GM12878 (cell line): ENCODE measurements at regions not wholly inside any gene's neighbourhood (a gene's known extent, or its start where the extent isn't known, plus 50 kb on each side); places are given as distances from the start of the nearest gene placed in this dataset.

ENCODE experiments used
- ATAC-seq: fragments of 200-7000 bp; cut with Tn5 transposase; 3 replicates; pipeline ENCODE4 v1.9.1; 2020; ENCODE audit warnings: mild to moderate bottlenecking, moderate library complexity
- BruUV-seq: library from RNA; stranded (reverse); fragments of 400-500 nt; replicated peaks from 2 replicates; lab custom pipeline; 2021; lab: Mats Ljungman, UMichigan
- CTCF ChIA-PET: fragments of 300-600 bp; sonication (Branson Sonifier 250); formaldehyde crosslinking; extraction: SDS; loops from one replicate; lab custom pipeline; 2021; ENCODE audit warnings: inconsistent platforms; lab: Yijun Ruan, JAX
- POLR2A ChIA-PET: fragments of 350-600 bp; formaldehyde crosslinking; extraction: SDS; loops from one replicate; lab custom pipeline; 2021; ENCODE audit warnings: inconsistent platforms; lab: Charles Lee
- RAD21 ChIA-PET: fragments of 300-600 bp; sonication (Branson Sonifier 250); formaldehyde crosslinking; loops from one replicate; lab custom pipeline; 2023; ENCODE audit warnings: antibody characterized with exemption; ENCODE audit not compliant: unreplicated experiment; lab: Charles Lee
- SMC1A ChIA-PET: fragments of 300-600 bp; sonication (Branson Sonifier 250); formaldehyde crosslinking; loops from one replicate; lab custom pipeline; 2023; ENCODE audit not compliant: unreplicated experiment, uncharacterized antibody; lab: Charles Lee
- DNase-seq: peaks from one replicate; pipeline ENCODE4 v3.0.0-alpha.2; 2011; ENCODE audit warnings: low read depth, low spot score
- FAIRE-seq: peaks from 3 replicates; lab custom pipeline; 2011; peaks lifted over from hg19 to GRCh38; lab: Jason Lieb, UNC
- H2AFZ ChIP-seq: 2 replicates; pipeline ENCODE4 v1.6.0; 2011; ENCODE audit warnings: low read depth, low read length, control low read depth; ENCODE audit not compliant: control insufficient read depth
- H3K27ac ChIP-seq: 2 replicates; pipeline ENCODE4 v1.5.1; 2011; ENCODE audit warnings: control low read depth; ENCODE audit not compliant: control insufficient read depth, insufficient read depth
- H3K27me3 ChIP-seq, 2 experiments: replicated peaks in 1 of 2; 2 replicates each; pipeline versions ENCODE4 v1.6.0 to v1.6.1; 2011; ENCODE audit warnings: low read length in 1 of 2; ENCODE audit not compliant: control insufficient read depth in 2 of 2, insufficient read depth in 2 of 2
- H3K36me3 ChIP-seq, 2 experiments: 2 replicates each; pipeline ENCODE4 v1.5.1; 2011; ENCODE audit warnings: low read length in 1 of 2; ENCODE audit not compliant: control insufficient read depth in 2 of 2, insufficient read depth in 2 of 2
- H3K4me1 ChIP-seq: 2 replicates; pipeline ENCODE4 v1.6.1; 2011; ENCODE audit warnings: mild to moderate bottlenecking, low read length, moderate library complexity, mixed read lengths; ENCODE audit not compliant: control insufficient read depth, insufficient read depth
- H3K4me2 ChIP-seq: 2 replicates; pipeline ENCODE4 v1.6.0; 2011; ENCODE audit warnings: control low read depth; ENCODE audit not compliant: control insufficient read depth, insufficient read depth
- H3K4me3 ChIP-seq: fragments of 200-600 bp; sonication (generic); 2 replicates; pipeline ENCODE4 v1.5.1; 2016
- H3K79me2 ChIP-seq: 2 replicates; pipeline ENCODE4 v1.6.0; 2011; ENCODE audit warnings: low read length; ENCODE audit not compliant: control insufficient read depth, insufficient read depth
- H3K9ac ChIP-seq: 2 replicates; pipeline ENCODE4 v1.8.0; 2011; ENCODE audit warnings: low read length, control low read depth, mixed read lengths; ENCODE audit not compliant: control insufficient read depth, insufficient read depth
- H3K9me3 ChIP-seq: replicated peaks from 3 replicates; pipeline ENCODE4 v1.5.1; 2011; ENCODE audit warnings: mild to moderate bottlenecking, low read length; ENCODE audit not compliant: control insufficient read depth, insufficient read depth
- H4K20me1 ChIP-seq: 2 replicates; pipeline ENCODE4 v1.6.0; 2011; ENCODE audit not compliant: control insufficient read depth, insufficient read depth
- BCL11A ChIP-seq: IDR thresholded peaks from 2 replicates; pipeline ENCODE4 v1.6.1; 2011; ENCODE audit warnings: low read depth, low read length
- BMI1 ChIP-seq: fragments of 450-650 bp; IDR thresholded peaks from 2 replicates; pipeline ENCODE4 v1.6.1; 2016; ENCODE audit warnings: mild to moderate bottlenecking, moderate library complexity, borderline replicate concordance
- EP300 ChIP-seq, 2 experiments: fragments of 150-350 bp in 1 of 2; IDR thresholded peaks; 2 replicates each; pipeline ENCODE4 v1.6.1; 2011 to 2012; ENCODE audit warnings: low read depth in 2 of 2, low read length in 2 of 2, borderline replicate concordance in 1 of 2, improper control_type of control experiment in 1 of 2, inconsistent platforms in 1 of 2; ENCODE audit not compliant: control insufficient read depth in 1 of 2
- EZH2 ChIP-seq: IDR thresholded peaks from 2 replicates; pipeline ENCODE4 v1.6.1; 2012; ENCODE audit warnings: low read depth, mild to moderate bottlenecking, control low read depth, inconsistent platforms, low read length, borderline replicate concordance; ENCODE audit not compliant: control insufficient read depth
- FOXK2 ChIP-seq: fragments of 450-650 bp; IDR thresholded peaks from 2 replicates; pipeline ENCODE4 v1.6.1; 2017; ENCODE audit warnings: mild to moderate bottlenecking, moderate library complexity
- IKZF1 ChIP-seq: fragments of 450-650 bp; conservative IDR thresholded peaks from 2 replicates; pipeline ENCODE4 v1.6.1; 2017; ENCODE audit warnings: antibody characterized with exemption, mild to moderate bottlenecking
- JUNB ChIP-seq: IDR thresholded peaks from 2 replicates; pipeline ENCODE4 v1.6.1; 2016; ENCODE audit warnings: antibody characterized with exemption, mild to moderate bottlenecking
- NFXL1 ChIP-seq: fragments of 450-650 bp; IDR thresholded peaks from 2 replicates; pipeline ENCODE4 v1.6.1; 2017; ENCODE audit warnings: antibody characterized with exemption, mild to moderate bottlenecking, borderline replicate concordance
- NFYA ChIP-seq: IDR thresholded peaks from 2 replicates; pipeline ENCODE4 v1.6.1; 2011; ENCODE audit warnings: low read depth, mild to moderate bottlenecking, low read length, improper control_type of control experiment, borderline replicate concordance
- NR2C1 ChIP-seq: fragments of 450-650 bp; IDR thresholded peaks from 2 replicates; pipeline ENCODE4 v1.6.1; 2017; ENCODE audit warnings: antibody characterized with exemption, mild to moderate bottlenecking, moderate library complexity
- NR2C2 ChIP-seq: IDR thresholded peaks from 2 replicates; pipeline ENCODE4 v1.6.1; 2011; ENCODE audit warnings: borderline replicate concordance, low read depth; ENCODE audit not compliant: control insufficient read depth, insufficient read length
- PKNOX1 ChIP-seq: fragments of 450-650 bp; IDR thresholded peaks from 2 replicates; pipeline ENCODE4 v1.6.1; 2016; ENCODE audit warnings: mild to moderate bottlenecking
- SPI1 ChIP-seq: IDR thresholded peaks from 2 replicates; pipeline ENCODE4 v1.6.1; 2011; ENCODE audit warnings: low read depth, mild to moderate bottlenecking, low read length, moderate library complexity, borderline replicate concordance; ENCODE audit not compliant: insufficient read depth
- ZBTB40 ChIP-seq: fragments of 450-650 bp; IDR thresholded peaks from 2 replicates; pipeline ENCODE4 v1.6.1; 2016; ENCODE audit warnings: mild to moderate bottlenecking, moderate library complexity, borderline replicate concordance
- WGBS: methylation state at CpG from one replicate; pipeline ENCODE4 v1.1.6; 2016; ENCODE audit warnings: low lambda C conversion rate; ENCODE audit not compliant: insufficient replicate concordance, insufficient coverage; ENCODE audit errors: missing lambda C conversion rate; 5-methylcytosine and 5-hydroxymethylcytosine counted together
- in situ Hi-C: fragments of 300-500 bp; cut with MboI; formaldehyde crosslinking; loops from 9 replicates; pipeline ENCODE4 v1.14.3; 2018; ENCODE audit warnings: mixed read lengths
- intact Hi-C: fragments of 100-400 bp; cut with micrococcal nuclease; formaldehyde crosslinking; loops from one replicate; pipeline ENCODE4 v1.14.2; 2022; ENCODE audit not compliant: unreplicated experiment

- H3K79me2 ChIP-seq, result no peaks in the 10 kb centered on the region
- no peaks in the 10 kb centered on the region for H4K20me1 ChIP-seq
- H3K27me3 ChIP-seq, result no peaks in the 10 kb centered on the region
- no peak overlapping the region for H3K27ac ChIP-seq
- no peak for TF ChIP-seq EP300 (IDR thresholded peaks at IDR 0.05; ENCODE audit: borderline replicate concordance in 1 of 2, control insufficient read depth in 1 of 2, low read depth in 2 of 2, low read length in 2 of 2)
- TF ChIP-seq IKZF1, result no peak
- no peak for TF ChIP-seq EZH2
- no peak for TF ChIP-seq JUNB
- TF ChIP-seq NFXL1, result no peak
- no peak for TF ChIP-seq BMI1
- TF ChIP-seq FOXK2, result no peak
- no peak for TF ChIP-seq SPI1
- no peak overlapping the region for H3K9ac ChIP-seq
- no peak for ATAC-seq
- ChIA-PET RAD21 (no interaction called here), POLR2A (no interaction called here), CTCF (no interaction called here), SMC1A (no interaction called here)
- H3K9me3 ChIP-seq, result no peaks in the 10 kb centered on the region
- intact Hi-C loops (no loop called here), in situ Hi-C loops (no loop called here)
- H3K36me3 ChIP-seq, result no peaks in the 10 kb centered on the region
- no peak overlapping the region for H3K4me2 ChIP-seq
- H3K4me3 ChIP-seq, result no peak overlapping the region
- 20% methylated on average over 2 of the region's 2 CpGs for WGBS
- no peak for DNase-seq
- BruUV-seq, result no TSS peak
- H2AFZ ChIP-seq, result no peak overlapping the region
- no peak for FAIRE-seq
- H3K4me1 ChIP-seq, result no peaks in the 10 kb centered on the region
These were observed 248.2 kb downstream of the PLA2G4A start for GRCh38 chr1:187076922-187077321.

DNA sequence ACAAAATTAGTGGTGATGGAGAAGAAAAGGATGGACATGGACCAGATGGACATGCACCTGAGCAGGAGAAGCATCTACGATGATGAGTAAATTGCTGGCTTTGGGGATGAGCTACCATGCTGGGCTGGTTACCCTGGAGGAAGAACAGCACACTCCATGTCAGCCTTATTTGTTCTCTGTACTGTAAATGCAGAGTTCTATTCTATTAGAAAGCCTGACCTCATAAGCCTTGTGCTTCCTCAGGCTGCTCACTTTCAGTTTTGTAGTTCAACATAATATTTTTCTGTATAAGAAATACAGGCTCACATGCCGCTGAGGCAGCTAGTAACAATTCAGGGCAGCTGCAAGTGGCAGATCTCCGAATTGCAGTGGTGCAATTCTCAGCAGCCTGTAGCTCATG, 249.6 kb downstream of the PLA2G4A start:
- Histone ChIP-seq H3K9me3 (no peaks in the 10 kb centered on the region), H3K27ac (no peak overlapping the region), H3K9ac (no peak overlapping the region), H3K36me3 (no peaks in the 10 kb centered on the region), H3K4me1 (no peaks in the 10 kb centered on the region), H3K27me3 (no peaks in the 10 kb centered on the region), H2AFZ (no peak overlapping the region), H4K20me1 (no peaks in the 10 kb centered on the region), H3K79me2 (no peaks in the 10 kb centered on the region), H3K4me3 (no peak overlapping the region), H3K4me2 (no peak overlapping the region)
- SMC1A ChIA-PET, result interaction anchor here (1.3 kb wide), 1 partner anchor 13 kb away, joined by 3 read pairs; no protein-coding TSS in a partner anchor
- in situ Hi-C loops (no loop called here), intact Hi-C loops (no loop called here)
- CTCF ChIA-PET, result no interaction called here
- ATAC-seq (peak; percentile 52), FAIRE-seq (no peak), DNase-seq (no peak)
- POLR2A ChIA-PET, result no interaction called here
- BruUV-seq, result no TSS peak
- WGBS, result 53% methylated on average over 3 of the region's 3 CpGs
- RAD21 ChIA-PET, result no interaction called here
- TF ChIP-seq PKNOX1, result no peak
- no peak for TF ChIP-seq NFYA
- no peak for TF ChIP-seq BMI1
- no peak for TF ChIP-seq NR2C2
- no peak for TF ChIP-seq ZBTB40
- no peak for TF ChIP-seq NR2C1
- no peak for TF ChIP-seq JUNB
- TF ChIP-seq BCL11A, result no peak
